Activated CD4-positive, CD25-positive, alpha-beta regulatory T cell treated with anti-CD3 and anti-CD28 coated beads, Interleukin-2, amount 50 U/mL, for 24 hours (primary cell): ENCODE measurements at regions not wholly inside any gene's neighbourhood (a gene's known extent, or its start where the extent isn't known, plus 50 kb on each side); places are given as distances from the start of the nearest gene placed in this dataset.

Experiments used
- ATAC-seq, 2 donors: fragments of 150-1000 bp; cut with Tn5 transposase; one replicate each; pipeline ENCODE4 v1.10.0; 2021; ENCODE audit warnings: mild to moderate bottlenecking in 1 of 2, moderate library complexity in 1 of 2

DNA sequence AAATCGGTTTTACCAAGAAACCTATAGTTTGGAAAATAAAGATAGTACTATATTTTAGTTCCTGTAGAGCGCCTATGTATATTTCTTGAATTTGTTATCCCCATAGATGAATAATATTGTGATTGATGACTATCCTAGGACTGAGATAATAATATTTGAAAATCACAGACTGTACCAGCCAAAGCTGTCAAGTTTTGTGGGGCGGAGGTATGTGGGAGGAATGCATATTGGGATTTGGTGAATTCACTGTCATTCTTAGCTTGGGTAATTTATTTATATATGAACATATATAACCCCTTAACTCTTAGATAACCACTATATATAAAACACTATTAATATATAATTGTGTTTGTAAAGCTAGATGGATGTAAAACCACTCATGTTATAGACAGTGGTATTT, 205.5 kb upstream of the ARSJ start:
- ATAC-seq: no peak

DNA sequence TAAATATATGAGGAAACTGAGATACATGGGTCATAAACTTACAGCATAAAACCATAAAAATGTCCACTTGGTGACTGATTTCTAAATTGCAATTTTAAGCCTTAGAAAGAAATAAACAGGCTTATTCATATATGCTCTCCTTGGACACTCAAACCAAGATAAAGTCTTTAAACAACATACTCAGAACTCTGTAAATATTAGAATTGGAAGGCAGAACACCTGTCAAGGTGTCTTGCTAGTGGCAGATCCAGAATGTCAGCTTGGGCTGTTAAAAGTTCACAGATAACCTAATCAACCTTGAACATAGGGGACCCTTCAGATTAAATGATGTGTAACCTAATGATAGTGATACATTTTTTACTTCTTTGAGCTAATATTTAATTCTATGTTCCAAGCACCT, 208.1 kb upstream of the ARSJ start:
- no peak for ATAC-seq

DNA sequence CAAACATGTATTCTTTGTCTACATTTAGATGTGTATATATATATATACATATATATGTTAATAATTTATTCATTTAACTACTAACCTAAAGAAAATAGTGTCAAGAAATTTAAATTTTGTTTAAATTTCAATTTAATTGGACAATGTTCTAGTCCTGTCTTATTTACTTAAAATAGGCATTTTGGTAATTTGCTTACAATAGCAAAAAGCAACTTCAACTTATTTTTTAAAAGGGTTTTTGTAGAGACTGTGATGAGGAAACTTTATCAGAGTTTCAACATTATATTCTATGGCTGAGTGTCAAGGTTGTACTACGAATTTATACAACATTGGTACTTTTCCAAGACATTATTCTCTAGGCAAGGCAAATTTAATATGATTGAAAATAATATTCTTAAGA, 212.0 kb upstream of the ARSJ start:
- ATAC-seq: no peak

DNA sequence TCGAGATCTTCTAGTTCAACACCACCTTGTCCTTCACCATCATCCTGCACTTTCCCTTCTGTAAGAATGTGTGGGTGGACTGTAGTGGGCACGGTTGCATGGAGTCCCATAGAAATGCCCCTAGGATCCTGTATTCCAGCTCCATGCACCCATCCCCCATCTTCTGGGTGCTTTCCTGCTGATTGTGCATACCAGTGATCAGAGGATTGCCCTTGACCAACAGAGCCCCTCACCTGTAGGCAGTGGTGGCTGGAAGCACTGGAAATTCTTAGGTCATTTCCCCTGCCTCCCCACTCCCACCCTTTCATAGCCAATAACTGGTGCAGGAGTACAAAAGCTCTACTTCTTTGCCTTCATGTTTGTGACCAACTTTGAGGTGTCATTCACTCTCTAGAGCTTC, 213.4 kb upstream of the ARSJ start:
- ATAC-seq: no peak

DNA sequence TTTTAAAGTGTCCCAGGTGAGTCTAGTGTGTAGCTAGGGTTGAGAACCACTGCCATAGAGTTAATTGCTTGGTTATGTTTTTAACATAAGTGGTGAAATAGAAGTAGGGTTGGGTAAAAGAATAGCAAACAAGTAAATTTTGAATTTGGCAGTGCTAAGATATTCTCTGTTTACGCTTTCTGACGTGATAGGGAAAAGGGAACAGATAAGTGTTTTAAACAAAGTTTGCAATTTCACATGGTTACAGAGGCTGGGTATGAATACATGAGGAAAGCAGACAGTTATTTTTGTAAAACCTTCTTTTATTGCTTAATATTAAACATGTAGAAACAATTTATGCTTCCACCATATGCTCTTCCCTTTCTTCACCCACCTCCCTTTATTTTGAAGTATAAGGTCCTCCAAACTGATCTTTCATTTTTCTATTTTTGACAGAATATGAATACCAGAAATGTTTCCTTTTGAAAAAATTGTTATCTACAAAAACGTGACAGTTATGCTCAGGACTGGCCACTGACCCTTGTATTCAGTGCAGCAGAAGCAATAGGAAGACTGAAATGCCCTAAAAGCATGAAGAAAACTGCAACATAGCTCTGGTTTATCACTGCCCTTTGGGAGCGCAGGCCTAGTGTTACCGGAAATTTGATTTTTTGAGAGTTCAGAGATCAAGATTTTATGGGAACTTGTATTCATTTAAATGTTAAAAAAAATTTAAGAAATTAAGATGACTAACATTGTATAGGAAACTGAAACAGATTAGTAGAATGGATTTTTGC, 214.4 kb upstream of the ARSJ start:
- ATAC-seq: no peak

DNA sequence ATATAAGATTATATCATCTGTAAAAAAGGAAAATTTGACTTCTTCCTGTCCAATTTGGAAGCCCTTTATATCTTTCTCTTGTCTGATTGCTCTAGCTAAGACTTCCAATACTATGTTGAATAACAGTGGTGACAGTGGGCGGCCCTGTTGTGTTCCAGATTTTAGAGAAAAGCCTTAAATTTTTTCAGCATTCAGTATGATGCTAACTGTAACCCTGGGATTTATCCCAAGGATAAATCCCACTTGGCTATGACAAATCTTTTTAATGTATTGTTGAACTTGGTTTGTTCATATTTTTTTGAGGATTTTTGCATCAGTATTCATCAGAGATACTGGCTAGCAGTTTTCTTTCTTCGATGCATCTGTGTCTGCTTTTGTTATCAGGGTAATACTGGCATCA, 217.2 kb upstream of the ARSJ start:
- no peak for ATAC-seq

DNA sequence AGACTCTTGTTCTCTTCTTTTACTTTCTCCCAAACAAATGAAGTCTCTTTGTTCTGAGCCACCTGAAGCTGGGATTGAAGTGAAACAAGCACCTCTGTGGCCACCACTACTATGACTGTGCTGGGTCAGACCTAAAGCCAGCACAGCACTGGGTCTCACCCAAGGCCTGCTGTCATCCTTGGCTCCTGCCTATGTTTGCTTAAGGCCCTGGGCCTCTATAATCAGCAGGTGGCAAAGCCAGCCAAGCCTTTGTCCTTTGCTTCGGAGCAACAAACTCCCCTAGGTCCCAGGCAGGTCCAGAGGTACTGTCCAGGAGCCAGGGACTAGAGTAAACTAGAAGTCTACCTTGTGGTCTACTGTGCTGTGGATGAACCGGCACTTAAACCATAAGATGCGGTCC, 220.6 kb upstream of the ARSJ start:
- no peak for ATAC-seq

DNA sequence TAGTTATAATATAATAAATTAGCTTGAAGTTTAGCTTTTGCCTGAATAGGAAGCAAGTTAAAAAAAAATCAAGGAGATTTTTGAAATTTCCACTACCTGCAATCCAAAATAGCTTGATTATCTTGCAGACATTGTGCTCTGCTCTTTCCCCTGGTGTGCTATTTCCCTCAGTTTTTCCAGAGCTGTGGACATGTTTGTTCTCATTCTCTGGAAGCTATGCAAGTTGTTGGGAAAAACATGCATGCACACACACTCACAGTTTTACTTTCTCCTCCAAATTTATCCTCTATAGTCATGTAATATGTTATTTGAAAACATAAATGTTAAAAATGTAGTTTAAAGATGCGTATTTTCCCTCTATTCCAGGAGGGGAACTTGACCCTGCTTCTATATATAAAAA, 225.8 kb upstream of the ARSJ start:
- no peak for ATAC-seq

DNA sequence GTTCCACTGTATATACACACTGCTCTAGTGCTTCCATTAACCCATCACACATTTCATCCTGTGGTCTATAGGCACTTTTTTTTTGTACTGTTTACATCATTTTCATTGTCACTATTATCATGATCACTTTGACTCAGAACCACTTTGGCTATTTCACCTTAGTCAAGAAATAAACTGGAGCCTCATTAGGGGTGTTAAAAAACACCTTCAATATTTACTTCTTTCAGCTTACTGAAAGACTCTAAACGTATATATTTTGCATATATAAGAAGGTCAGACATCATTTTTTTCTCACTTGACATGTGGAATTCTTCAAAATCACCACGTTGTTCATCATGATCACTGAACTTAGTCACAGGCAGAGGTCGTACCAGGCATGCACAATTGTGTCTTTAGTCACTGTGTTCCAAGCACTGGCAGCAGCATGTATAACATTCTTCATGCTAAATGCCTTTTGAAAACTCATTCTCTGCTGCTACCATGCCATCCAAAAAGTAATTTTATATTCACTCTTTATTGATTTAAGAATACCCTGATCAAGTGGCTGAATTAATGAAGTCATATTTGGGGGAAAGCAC, 229.2 kb upstream of the ARSJ start:
- no peak for ATAC-seq

DNA sequence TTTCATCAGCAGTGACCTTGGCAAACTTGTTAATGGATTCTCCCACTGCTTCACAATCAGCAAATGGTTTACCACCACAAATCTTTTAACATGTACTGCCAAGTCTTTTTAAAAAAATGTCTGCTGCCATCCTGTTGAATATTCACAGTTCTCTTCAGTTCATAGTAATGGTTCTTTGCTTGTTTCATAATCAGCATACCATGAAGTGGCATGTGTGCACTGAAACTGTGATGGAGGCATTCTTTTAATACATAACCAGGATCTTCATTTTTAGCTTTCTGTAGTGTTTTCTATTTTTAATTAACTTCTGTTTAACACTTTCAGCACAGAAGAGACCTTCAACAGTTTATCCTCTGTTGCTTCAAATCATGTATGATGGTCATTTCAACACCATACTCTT, 230.1 kb upstream of the ARSJ start:
- ATAC-seq: no peak

DNA sequence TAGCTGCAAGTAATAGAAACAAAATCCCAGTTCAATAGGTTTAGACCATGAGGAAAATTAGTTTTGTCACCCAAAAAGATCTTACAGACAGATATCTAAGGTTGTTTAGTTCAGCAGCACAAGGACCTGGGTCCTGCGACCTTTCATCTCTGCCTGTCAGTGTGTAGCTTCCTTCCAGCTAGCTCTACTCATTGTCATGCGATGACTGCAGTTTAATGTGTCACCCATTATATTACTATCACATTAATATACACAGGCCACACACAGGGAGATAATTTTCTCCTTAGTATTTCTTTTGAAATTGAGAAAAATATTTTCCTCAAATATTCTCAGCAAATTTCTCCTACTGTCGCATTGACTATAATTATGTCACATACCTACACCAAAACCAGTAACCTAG, 232.1 kb upstream of the ARSJ start:
- ATAC-seq: no peak

DNA sequence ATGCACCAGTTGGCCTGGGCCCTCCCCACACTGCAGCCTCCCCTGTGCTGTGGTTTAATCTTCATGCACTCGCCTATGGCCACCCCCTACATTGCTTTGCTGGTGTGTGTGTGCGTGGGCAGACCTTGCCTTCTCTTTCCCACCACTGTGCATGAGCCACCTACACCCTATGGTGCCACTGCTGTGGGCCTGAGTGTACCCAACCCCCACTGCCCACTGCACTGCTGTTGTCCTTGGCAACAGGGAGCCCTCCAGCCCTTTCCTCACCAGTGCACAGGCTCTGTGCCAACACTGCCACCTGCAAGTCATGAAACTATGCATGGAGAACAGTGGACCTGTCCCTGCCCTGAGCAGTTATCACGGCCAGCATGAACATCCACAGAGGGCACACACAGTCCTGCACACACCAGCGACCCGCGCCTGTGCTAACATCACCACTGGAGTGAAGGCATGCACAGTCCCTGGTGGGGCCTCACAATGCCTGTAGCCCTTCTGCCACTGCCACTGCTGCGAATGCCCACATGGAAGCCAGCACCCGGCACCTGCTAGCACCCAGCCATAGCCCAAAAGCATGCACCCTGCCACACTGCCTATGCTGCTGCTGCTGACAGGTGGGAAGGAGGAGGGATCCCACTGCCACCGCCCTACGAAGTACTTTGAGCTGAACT, 237.8 kb upstream of the ARSJ start:
- peak in 1 of 2 donors; percentile 13 for ATAC-seq

DNA sequence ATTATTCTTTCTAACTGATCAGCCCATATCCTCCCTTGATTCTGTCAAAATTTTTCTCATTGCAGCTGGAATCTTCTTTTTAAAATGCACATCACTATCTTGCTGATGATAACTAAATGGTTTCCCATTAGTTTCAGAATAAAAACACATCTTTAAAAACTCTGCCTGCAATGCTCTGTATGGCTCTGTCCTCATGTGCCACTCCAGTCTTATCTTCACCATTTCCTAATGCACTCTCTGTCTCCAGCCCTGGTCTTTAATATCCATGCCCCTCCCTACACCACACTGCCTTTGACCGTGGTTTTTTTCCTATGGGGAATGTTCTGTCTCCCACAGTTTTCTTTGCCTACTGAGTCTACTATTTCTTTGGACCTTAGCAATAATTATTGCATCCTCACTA, 244.1 kb upstream of the ARSJ start:
- no peak for ATAC-seq

DNA sequence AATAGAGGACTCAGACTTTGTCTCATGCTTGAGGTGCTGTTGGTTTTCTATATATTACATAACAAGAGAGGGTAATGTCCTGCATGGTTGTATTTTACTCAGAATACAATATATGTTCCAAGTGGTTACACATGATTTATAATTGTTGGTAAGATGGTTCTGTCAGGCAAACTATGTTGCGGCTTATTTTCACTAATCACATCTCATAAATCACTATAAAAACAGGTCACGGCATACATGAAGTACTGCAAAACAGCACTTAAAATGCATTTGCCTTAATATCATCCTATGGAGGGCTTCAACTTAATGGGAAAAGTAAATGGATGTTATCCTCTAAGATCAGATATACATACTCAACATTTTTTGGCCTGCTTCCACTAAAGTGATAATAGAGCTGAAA, 246.0 kb upstream of the ARSJ start:
- ATAC-seq: no peak

DNA sequence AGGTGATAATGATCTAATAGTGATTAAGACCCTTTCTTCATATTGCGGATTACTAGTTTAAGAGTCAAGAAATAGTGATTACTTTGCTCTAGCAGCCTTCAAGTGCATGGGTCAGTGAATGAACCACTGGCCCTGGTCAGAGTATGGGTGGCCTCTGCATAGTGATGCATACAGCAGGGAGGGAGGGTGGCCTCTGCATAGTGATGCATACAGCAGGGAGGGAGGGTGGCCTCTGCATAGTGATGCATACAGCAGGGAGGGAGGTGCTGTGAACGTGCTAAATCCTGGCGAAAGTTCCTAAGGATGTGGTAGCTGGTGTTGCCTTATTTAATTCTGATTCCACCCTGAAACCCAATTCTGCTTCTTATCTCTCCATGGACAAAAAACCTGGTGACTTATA, 246.7 kb upstream of the ARSJ start:
- ATAC-seq: no peak

DNA sequence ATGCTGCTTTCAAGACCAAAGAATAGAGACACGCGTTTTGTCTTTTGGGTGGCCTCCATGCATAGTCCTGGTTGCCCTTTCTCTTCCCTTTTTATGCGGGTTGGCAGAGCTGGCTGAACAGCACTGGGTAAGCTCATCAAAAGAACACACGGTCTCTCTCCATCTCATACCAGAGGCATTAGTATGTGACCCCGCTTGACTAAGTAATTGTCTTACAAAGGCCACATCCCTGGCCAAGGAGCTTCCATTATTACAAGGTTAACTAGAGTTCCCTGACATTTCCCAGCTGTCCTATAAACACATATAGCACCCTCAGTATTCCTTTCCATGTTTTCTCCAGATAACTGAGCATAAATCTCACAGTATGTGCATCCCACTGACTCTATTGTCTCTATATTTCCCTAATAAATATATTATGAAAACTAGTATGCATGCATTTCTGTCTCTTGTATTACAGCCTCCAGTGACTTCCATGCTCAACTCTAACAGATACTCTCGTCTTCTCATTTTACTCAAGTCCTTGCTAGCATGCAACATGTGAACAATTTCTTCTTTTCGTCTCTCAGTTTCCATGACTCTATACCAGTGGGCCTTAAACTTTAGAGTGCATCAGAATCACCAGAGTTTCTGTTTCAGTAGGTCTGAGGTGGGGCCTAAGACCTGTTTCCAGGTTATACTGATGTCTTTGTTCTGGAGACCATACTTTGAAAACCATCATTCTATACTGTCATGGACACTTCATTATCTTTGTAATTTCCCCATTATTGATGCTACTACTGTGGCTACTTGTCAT, 247.7 kb upstream of the ARSJ start:
- no peak for ATAC-seq

DNA sequence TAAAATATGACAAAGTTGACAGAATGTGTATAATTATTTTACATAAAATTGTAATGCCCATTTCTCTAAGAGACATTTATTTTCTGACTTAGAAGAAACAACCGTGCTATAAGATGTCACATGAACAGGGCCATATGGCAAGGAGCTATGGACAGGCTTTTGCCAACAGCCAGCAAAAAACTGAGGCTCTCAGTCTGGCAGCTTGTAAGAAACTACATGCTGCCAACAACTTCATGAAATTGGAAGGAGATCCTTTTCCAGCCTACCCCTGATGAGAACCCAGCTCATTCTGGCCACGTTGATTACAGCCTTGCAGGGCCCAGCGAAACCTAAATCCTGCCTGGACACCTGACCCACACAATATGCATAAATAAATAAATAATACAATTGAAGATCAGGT, 250.3 kb upstream of the ARSJ start:
- ATAC-seq: no peak

DNA sequence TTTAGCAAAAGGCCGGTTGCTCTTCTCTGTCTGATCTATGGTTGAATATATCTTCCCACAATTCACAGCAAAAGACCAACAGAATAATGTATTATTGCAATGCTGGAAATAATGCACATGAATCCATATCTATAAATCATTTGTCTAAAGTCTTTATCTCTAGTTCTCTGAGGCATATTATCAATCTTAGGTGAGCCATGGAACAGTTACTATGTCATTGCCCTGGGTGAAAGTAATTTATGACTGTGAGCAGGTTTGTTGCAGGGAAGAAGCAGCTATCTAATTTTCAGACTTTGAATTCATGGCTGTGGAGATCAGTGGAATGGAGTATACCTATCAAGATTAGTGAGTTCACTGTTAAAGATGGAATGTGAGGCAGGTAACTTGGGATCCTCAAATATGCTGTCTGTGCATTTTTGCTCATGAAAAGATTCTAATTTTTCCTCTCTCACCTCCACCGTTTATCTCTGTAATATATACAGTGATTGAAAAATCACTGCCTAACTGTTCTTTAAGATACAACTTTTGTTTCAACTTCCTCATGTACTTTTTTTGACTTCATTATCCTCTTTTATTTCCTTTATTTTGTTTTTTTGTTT, 256.8 kb upstream of the ARSJ start:
- ATAC-seq: no peak

DNA sequence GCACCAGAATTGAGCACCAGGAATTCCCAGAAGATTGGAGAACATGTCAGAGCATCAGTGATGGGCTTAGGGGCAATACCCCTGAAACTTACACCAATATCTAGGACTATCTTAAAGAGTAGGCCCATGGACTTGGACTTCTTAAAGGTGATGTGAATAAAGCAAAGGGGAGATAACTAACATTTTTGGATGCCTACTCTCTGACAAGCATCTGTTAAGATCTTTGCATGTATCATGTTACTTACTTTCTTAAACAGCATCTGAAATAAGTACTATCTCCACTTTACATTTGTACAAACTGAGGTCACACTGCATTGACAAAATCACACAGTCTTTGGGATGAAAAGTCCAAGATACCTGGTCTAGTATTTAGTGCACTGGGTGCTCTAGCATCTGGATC, 258.6 kb upstream of the ARSJ start:
- ATAC-seq: no peak

DNA sequence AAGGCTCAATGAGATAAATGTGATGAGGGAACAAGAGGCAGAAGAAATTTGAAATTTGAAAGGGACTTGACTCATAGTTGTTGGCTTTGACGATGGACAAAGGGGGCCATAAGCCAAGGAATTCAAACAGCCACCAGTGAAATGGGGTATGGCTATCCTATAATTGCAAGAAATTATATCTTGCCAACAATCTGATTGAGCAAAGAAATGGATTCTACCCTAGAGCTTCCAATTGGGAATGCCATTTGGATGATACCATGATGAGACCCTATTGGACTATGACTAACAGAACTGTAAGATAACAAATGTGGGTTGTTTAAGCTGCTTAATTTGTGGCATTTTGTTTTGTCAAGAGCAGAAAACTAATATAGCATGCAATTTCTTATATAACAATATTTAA, 270.1 kb upstream of the ARSJ start:
- no peak for ATAC-seq

DNA sequence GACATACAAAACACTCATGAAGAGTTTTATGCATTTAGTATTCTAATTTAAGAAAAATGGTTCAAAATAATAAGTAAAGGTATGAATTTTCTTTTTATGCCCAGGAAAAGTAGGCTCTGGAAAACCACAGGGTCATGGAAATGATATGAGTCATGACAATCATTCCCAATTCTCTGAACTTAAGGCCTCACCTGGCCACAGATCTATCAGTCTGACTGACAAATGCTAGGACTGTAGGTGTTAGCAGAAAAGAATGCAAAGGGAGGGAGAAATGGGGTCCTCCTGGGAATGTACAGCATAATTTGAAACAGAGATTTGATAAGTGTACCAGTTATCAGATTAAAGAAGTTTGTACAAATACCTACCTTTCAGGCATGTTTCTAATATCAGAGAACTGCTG, 270.5 kb upstream of the ARSJ start:
- ATAC-seq: no peak

DNA sequence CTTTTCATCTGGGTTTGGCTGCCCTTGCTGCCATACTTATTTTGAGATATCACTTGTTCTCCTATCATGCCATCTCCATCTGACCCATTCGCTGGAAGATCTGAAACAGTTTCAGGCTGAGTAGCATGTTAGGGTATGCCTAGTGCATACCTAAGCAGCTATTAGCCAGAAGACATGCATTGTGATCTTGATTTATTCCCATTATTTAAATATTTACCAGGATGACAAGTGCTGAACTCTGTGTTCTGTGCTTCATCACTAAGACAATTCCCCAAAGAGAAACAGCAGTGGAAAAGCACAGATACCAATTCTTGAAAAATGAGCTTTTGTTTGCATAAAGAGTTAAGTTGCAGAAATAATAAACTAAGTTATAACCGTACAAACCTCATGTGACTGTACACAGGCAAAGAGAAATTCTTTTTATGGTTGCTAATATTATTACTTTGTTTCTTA, 271.0 kb upstream of the ARSJ start:
- no peak for ATAC-seq

DNA sequence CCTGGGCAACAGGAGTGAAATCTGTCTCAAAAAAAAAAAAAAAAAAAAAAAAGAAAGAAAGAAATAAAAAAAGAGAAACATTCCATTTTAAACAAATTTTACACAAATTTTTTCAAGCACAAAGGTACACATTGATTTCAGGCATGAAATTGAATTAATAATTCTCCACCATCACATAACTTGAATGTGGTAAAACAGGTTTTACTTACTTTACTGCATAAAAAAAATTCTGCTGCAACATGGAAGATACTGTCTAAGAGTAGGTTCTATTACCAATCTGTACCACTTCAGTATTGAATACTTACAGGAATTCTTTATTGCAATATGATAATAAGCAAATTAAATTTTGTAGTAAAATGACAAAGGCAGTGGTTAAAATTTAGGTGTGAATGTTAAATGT, 271.6 kb upstream of the ARSJ start:
- no peak for ATAC-seq
